Stimulated activated naive CD8-positive, alpha-beta T cell treated with anti-CD3 and anti-CD28 coated beads, Interleukin-15, amount 100 ng/mL, for 72 hours (primary cell): ENCODE measurements at regions not wholly inside any gene's neighbourhood (a gene's known extent, or its start where the extent isn't known, plus 50 kb on each side); places are given as distances from the start of the nearest gene placed in this dataset.
"Not testable (repeated sequence)": the region's sequence is repeated elsewhere in the genome, so short reads cannot be mapped to it uniquely, and the experiment has no call there.

ENCODE experiments used
- ATAC-seq: fragments of 150-1000 bp; cut with Tn5 transposase; 2 replicates; pipeline ENCODE4 v1.10.0; 2021; ENCODE audit warnings: mild to moderate bottlenecking, moderate library complexity
- DNase-seq, 2 donors: peaks; one replicate each; pipeline ENCODE4 v3.0.0; 2021 to 2022
- H3K27ac Mint-ChIP-seq, 2 donors: one replicate each; pipeline ENCODE4 v1.8.0; 2022; ENCODE audit warnings: mild to moderate bottlenecking in 2 of 2, mixed read lengths in 2 of 2, moderate library complexity in 2 of 2
- H3K27me3 Mint-ChIP-seq: one replicate; pipeline ENCODE4 v1.8.0; 2022; ENCODE audit warnings: mixed read lengths
- H3K4me1 Mint-ChIP-seq: one replicate; pipeline ENCODE4 v1.8.0; 2022; ENCODE audit warnings: mild to moderate bottlenecking, mixed read lengths
- H3K4me3 Mint-ChIP-seq, 2 donors: one replicate each; pipeline ENCODE4 v1.8.0; 2022; ENCODE audit warnings: mild to moderate bottlenecking in 2 of 2, mixed read lengths in 2 of 2, moderate library complexity in 1 of 2
- H3K9me3 Mint-ChIP-seq, 2 donors: one replicate each; pipeline ENCODE4 v1.8.0; 2022; ENCODE audit warnings: mixed read lengths in 2 of 2

DNA sequence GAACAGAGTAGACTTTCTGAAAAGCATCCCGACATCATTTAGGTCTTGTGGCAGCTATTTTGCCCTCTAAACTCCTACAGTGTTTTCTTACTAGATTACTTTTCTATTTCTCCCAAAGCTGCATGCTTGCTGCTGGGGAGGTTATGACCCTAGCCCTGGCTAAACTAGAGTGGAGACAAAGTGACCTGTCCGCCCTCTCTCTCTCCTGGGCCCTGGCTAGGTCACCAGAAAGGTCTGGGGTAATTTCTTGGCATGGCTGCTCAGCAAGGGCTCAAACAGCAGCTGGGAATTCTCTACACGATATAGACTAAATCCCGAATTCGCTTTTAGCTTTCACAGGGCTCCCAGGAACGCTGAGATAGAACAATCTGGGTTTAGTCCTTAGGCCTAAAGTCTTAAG lies 84.5 kb upstream of the KCNE2 start:
- Mint-ChIP-seq H3K27me3 (peaks cover 13% of the 10 kb centered on the region), H3K9me3 (peaks cover 7 to 8% of the 10 kb centered on the region in 2 donors), H3K4me3 (no peak overlapping the region), H3K4me1 (peaks cover 7% of the 10 kb centered on the region), H3K27ac (no peak overlapping the region)
- no peak for ATAC-seq
- DNase-seq = no peak

DNA sequence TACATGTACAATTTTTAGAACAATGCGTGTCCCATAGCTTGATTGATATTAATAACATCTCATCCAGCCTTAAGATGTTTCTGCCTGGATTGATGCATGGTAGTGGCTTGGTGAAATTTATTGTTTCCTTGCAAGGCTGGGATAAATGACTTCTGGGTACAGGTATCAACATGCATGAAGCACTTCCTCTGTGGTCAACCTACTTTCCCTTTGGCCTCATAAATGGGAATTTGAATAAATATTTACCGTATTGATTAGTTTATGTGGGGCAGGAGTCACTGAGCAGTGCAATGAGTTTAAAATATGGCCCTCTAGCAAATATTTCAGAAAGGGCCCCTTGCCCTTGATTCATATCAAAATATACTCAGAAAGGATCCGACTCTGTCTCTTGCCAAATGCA lies 83.9 kb upstream of the KCNE2 start:
- H3K9me3 Mint-ChIP-seq = peaks cover 7 to 8% of the 10 kb centered on the region in 2 donors
- H3K27me3 Mint-ChIP-seq = peaks cover 13% of the 10 kb centered on the region
- DNase-seq = no peak
- no peak for ATAC-seq
- H3K4me1 Mint-ChIP-seq = peaks cover 7% of the 10 kb centered on the region
- no peak overlapping the region for H3K4me3 Mint-ChIP-seq
- H3K27ac Mint-ChIP-seq = no peak overlapping the region

DNA sequence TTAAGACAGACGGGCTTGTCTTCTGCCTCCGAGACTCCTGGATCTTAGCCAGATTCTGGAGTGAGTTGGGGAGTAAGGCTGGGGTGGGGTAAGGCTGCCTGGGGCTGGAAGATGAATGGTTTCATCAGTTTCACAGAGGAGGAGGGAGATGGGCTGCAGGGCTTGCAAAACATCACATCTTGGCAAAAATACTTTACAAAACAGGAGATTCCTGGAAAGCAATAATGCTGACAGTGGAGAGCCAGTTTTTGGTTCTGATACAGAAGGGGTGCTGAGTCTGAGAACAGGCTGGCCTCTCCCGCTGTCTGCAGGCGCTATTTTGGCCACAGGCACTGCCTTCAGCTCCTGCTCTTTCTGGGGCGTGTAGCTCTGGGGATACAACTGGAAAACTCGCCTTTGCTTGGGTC lies 83.4 kb upstream of the KCNE2 start:
- no peak for DNase-seq

DNA sequence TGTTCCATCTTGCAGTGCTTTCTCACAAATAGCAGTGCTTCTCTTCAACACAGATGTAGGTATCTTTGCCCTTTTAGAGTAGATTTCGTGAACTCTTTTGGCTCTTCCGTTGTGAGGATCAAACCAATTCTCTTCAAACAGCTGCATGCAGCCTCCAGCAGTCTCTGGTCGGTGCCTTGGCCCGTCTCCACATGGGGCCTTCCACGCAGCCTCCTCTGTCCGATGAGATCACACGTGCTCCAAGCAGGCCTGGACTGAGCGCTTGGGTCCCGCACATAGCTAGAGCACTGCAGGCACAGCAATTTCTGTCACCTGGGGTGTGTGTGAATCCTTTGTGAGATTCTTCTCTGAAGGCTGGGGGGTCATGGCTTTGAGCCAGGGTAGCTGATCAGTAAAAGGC lies 82.8 kb upstream of the KCNE2 start:
- no peak for ATAC-seq
- no peak for DNase-seq
- no peak overlapping the region for H3K27ac Mint-ChIP-seq
- H3K9me3 Mint-ChIP-seq = peaks cover 7 to 8% of the 10 kb centered on the region in 2 donors
- H3K4me1 Mint-ChIP-seq = peaks cover 7% of the 10 kb centered on the region
- peaks cover 13% of the 10 kb centered on the region for H3K27me3 Mint-ChIP-seq
- no peak overlapping the region for H3K4me3 Mint-ChIP-seq

More for the DNA sequence above, 83.4 kb upstream of the KCNE2 start:
- H3K4me1 Mint-ChIP-seq = peaks cover 7% of the 10 kb centered on the region
- peaks cover 7 to 8% of the 10 kb centered on the region in 2 donors for H3K9me3 Mint-ChIP-seq
- no peak for ATAC-seq
- H3K27ac Mint-ChIP-seq = peak overlapping the region in 1 of 2 donors; percentile 36
- H3K27me3 Mint-ChIP-seq = peaks cover 13% of the 10 kb centered on the region
- H3K4me3 Mint-ChIP-seq = no peak overlapping the region

DNA sequence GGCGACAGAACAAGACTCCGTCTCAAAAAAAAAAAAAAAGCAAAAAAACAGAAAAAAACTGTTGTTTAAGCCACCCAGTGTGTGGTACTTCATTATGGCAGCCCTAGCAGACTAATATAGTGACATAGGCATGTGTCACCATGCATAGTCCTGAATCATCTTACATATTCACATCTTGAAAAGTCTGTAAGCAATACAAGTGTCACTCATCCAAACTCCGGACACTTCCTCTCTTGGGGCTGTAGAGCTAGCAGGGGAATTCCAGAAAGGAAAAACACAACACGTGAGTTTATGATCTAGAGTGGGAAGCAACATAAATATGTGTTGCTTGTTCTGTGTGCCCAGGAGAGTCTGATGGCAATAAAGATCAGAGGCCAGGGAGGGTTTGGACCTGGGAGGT lies 81.6 kb upstream of the KCNE2 start:
- H3K9me3 Mint-ChIP-seq = peaks cover 9 to 10% of the 10 kb centered on the region in 2 donors
- peak overlapping the region; percentile 51 to 87 for H3K27ac Mint-ChIP-seq
- H3K4me3 Mint-ChIP-seq = no peak overlapping the region
- ATAC-seq (no peak), DNase-seq (no peak)
- H3K4me1 Mint-ChIP-seq = no peaks in the 10 kb centered on the region
- peaks cover 3% of the 10 kb centered on the region for H3K27me3 Mint-ChIP-seq

DNA sequence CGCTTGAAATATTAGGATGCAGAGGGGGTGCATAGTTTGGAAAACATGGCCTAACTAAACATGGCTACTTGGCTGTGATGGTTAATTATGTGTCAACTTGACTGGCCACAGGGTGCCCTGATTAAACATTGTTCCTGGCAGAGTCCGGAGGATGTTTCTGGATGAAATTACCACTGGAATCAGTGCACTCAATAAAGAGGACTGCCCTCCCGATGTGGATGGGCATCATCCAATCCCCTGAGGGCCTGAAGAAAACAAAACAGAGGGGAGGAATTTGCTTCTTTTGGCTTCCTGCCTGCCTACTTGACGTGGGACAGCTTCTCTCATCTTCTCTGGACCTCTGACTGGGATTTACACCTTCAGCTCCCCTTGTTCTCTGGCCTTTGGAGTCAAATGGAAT lies 79.1 kb upstream of the KCNE2 start:
- H3K9me3 Mint-ChIP-seq = peaks cover 24 to 32% of the 10 kb centered on the region in 2 donors
- H3K4me3 Mint-ChIP-seq = no peak overlapping the region
- H3K27ac Mint-ChIP-seq = no peak overlapping the region
- no peaks in the 10 kb centered on the region for H3K4me1 Mint-ChIP-seq
- DNase-seq (no peak), ATAC-seq (no peak)
- H3K27me3 Mint-ChIP-seq = no peaks in the 10 kb centered on the region

DNA sequence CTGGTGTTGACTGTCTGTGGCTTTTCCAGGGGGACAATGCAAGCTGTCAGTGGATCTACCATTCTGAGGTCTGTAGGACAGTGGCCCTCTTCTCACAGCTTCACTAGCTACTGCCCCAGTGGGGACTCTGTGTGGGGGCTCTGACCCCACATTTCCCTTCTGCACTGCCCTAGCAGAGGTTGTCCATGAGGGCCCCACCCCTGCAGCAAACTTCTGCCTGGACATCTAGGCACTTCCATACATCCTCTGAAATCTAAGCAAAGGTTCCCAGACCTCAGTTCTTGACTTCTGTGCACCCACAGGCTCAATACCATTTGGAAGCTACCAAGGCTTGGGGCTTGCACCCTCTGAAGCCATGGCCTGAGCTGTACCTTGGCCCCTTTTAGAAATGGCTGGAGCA lies 75.8 kb upstream of the KCNE2 start:
- DNase-seq, ATAC-seq, H3K4me1 Mint-ChIP-seq, H3K27ac Mint-ChIP-seq, H3K4me3 Mint-ChIP-seq, H3K27me3 Mint-ChIP-seq: not testable (repeated sequence)
- H3K9me3 Mint-ChIP-seq = peaks cover 29 to 32% of the 10 kb centered on the region in 2 donors

DNA sequence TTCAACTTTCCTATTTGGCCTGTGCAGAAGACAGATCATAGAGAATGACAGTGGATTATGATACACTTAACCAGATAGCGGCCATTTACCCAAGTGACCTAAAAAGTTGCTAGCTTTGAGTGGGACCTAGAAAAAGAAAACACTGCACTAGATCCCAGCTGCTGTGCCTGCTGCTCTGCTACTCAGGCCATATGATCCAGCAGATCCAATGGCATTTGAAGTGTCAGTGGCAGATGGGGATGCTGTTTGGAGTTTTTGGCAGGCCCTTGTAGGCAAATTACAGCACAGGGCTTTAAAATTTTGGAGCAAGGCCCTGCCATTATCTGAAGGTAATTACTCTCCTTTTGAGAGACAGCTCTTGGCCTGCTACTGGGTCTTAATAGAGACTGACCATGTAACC lies 74.0 kb upstream of the KCNE2 start:
- no peak for ATAC-seq
- H3K4me1 Mint-ChIP-seq = no peaks in the 10 kb centered on the region
- DNase-seq = no peak
- H3K27ac Mint-ChIP-seq = no peak overlapping the region
- no peak overlapping the region for H3K4me3 Mint-ChIP-seq
- no peaks in the 10 kb centered on the region for H3K27me3 Mint-ChIP-seq
- peaks cover 29 to 32% of the 10 kb centered on the region in 2 donors for H3K9me3 Mint-ChIP-seq

DNA sequence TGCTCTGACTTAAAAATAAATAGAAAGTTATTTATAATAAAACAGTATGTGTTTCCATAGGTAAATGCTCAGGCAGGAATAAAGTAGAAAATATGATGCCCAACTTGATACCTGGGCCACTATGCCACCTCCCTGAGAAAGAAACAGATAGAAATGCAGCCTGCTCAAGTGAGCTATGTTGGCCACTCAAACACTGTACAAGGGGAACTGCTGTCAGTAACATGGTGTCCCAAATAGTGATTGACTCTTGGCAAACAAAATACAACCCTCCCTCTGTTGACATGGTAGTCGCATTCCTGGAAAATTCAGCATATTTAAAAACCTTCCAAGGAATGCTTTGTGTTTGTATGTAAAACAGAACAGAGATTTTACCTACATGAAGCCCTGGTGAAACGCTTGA lies 66.9 kb upstream of the KCNE2 start:
- ATAC-seq = no peak
- no peaks in the 10 kb centered on the region for H3K4me1 Mint-ChIP-seq

DNA sequence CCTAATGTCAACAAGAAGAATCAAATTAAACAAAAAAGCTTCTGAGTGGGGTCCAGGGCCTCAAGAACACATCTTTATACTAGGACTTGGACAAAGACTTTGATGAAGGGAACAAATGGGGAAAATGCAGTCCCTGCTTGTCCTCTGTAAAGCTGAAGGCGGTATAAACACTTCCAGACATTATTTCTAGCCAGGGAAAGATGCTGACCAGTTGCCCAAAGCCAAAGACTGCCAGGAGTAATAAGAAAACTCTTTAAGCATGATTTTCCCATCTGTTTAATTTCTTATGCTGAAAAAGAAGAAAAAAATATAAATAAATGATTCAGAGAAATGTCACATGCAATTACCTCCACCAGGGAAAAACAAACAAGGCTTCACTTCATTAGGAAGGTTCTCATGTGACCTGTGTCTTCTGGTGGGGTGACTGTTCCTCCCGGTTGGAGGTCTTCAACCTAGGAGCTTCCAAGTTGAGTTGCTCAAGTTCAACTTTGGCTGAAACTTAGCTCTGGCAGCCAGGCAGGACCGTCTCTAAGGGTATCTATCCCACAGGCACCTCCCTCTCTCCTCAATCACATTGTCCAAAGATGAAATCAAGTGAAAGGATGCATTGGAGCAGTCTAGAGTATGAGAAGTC lies 65.2 kb upstream of the KCNE2 start:
- DNase-seq (no peak), ATAC-seq (no peak)
- Mint-ChIP-seq H3K27me3 (no peaks in the 10 kb centered on the region), H3K9me3 (peaks cover 8 to 15% of the 10 kb centered on the region in 2 donors), H3K27ac (no peak overlapping the region), H3K4me3 (no peak overlapping the region), H3K4me1 (no peaks in the 10 kb centered on the region)

More for the DNA sequence above, 66.9 kb upstream of the KCNE2 start:
- DNase-seq = no peak
- Mint-ChIP-seq H3K27me3 (no peaks in the 10 kb centered on the region), H3K9me3 (peaks cover 13 to 15% of the 10 kb centered on the region in 2 donors), H3K4me3 (no peak overlapping the region), H3K27ac (no peak overlapping the region)

DNA sequence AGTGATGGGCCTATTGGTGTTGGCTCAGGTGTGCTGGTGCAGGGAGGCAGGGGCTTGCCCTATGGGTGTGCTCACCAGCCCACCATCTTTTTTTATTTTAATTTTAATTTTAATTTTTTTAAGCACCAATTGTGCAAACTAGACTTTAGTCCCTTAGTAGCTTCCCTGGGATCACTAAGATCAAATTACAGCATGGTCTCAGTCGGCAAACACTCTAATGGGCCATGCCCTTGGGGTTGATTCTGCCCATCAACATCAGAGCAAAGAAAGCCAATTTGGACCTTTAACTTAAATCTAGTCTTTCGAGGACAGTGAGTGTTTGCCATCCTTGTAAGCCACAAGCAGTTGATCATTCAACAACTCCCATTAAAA lies 64.7 kb upstream of the KCNE2 start:
- no peak overlapping the region for H3K27ac Mint-ChIP-seq
- DNase-seq (no peak), ATAC-seq (no peak)
- peaks cover 8 to 15% of the 10 kb centered on the region in 2 donors for H3K9me3 Mint-ChIP-seq
- no peaks in the 10 kb centered on the region for H3K4me1 Mint-ChIP-seq
- H3K4me3 Mint-ChIP-seq = no peak overlapping the region
- no peaks in the 10 kb centered on the region for H3K27me3 Mint-ChIP-seq

DNA sequence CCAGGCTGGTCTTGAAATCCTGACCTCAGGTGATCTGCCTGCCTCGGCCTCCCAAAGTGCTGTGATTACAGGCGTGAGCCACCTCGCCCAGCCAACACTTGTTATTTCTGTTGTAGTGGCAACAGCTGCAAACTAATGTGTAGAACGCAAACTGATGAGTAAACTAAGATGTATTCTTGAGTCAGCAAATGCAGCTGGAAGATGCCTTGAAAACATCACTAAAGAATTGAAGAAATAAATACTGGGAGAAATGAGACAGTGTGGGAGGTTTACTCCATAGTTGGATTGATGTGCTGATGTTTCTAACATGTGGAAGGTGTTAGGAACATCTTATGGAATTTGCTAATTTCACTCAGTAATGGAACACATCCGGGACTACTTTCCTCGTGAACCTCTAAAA lies 61.3 kb upstream of the KCNE2 start:
- DNase-seq (no peak), ATAC-seq (no peak)
- peaks cover 8 to 15% of the 10 kb centered on the region in 2 donors for H3K9me3 Mint-ChIP-seq
- H3K4me3 Mint-ChIP-seq = no peak overlapping the region
- no peak overlapping the region for H3K27ac Mint-ChIP-seq
- no peaks in the 10 kb centered on the region for H3K4me1 Mint-ChIP-seq
- no peaks in the 10 kb centered on the region for H3K27me3 Mint-ChIP-seq

DNA sequence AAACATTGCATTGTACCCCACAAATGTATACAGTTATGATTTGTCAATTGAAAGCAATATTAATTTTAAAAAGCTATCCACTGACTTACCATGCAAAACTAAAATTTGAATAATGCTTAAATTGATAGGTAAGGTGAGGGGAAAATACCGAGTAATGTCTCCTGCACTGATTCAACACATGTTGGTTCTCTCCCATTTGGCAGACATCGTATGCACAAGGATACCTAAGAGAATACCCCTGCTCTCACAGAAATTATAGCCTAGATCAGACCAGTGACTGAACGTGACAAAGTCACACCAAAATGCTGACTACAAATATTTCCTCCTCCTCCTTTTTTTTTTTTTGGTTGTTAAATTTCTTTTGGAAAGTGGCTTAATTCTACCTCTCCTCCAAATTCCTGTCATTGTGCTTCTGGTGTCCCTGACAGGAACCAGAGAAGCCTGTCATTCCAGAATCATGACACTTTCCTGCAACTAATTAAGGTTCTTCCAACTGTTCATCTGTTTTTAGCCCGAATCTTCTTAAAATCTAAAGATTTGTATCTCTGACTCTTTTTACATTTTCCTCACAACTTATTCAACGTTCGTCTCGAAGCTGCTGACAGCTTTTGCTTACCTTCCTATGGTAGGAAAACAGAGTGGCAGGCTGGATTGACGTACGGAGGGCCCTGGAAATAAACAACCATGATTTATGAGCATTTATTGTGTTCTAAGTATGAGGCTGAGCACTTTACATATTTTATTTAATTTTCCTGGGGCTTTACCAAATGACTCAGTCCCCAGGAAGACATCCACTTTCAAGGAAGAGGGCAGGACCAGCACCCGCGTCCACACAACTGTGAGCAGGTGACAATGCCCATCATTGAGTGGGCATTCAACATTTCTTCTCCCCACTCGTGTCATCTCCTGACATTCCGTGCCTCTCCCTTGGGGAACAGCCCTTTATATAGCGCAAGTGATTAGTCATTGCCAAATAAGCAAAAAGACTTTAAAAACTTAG lies 57.9 kb upstream of the KCNE2 start:
- ATAC-seq (no peak), DNase-seq (no peak)
- Mint-ChIP-seq H3K27me3 (no peaks in the 10 kb centered on the region), H3K4me3 (no peak overlapping the region), H3K4me1 (no peaks in the 10 kb centered on the region), H3K27ac (no peak overlapping the region), H3K9me3 (peaks cover under 1 to 3% of the 10 kb centered on the region in 2 donors)

DNA sequence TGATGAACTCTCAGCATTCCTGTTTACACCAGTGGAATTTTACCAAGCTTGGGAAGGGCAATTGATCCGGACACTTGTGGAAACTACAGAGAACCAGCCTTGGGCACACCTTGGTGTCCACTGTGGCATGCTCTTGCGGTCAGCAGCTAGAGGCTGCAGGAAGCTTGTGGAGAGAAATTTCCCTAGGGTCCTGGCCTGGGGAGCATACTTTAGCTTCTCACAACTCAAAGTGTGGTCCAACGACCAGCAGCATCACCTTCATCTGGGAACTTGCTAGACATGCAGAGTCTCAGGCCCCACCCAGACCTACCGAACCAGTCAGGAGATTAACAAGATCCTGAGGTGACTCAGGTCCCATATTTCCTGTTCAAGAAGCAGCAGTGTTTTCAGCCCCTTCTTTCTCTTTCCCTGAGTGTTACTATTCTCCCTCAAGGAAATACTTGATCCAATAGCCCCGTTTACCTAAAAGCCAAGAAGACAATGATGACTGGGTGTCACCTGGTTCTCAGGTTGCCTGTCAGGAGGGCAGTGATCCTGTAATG lies 55.7 kb upstream of the KCNE2 start:
- H3K4me1 Mint-ChIP-seq = no peaks in the 10 kb centered on the region
- no peak overlapping the region for H3K4me3 Mint-ChIP-seq
- no peak for ATAC-seq
- DNase-seq = no peak
- H3K27ac Mint-ChIP-seq = no peak overlapping the region
- H3K27me3 Mint-ChIP-seq = no peaks in the 10 kb centered on the region
- H3K9me3 Mint-ChIP-seq = no peaks in the 10 kb centered on the region

DNA sequence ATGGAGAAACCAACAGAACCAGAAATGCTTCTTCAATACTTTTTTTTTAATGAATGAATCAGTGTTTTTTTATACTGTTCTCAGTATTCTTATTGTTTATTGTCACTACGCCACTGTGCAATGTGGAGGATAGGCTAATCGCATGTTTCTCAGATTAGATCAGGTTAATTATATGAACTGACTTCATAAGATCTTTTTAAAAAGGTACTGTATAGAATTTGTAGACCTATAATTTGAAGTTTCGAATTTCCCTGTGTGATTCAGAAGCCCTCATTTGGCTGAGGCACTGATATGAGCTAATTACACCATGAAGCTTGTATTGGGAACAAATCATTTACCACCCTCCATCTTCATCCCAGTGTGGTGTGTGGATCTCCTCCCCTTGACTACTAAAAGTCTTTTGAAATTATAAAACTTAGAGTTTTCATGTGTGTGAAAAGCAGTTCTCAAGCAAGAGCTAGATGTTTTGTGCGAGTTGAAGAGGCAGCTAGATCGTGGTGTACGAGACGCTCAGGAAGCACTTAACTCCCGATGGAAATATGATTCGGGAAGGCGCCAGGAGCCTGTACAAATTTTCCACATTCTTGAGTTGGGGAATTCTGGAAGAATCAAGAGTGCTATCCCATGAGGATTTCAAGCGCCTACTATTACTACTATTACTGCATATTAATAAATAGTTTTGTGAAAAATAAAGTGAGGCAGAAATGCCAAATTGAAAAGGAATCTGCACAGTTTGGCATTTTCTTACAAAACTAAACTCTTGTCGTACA lies 52.1 kb upstream of the KCNE2 start:
- DNase-seq (no peak), ATAC-seq (no peak)
- Mint-ChIP-seq H3K27me3 (peaks cover 10% of the 10 kb centered on the region), H3K4me3 (no peak overlapping the region), H3K9me3 (no peaks in the 10 kb centered on the region), H3K27ac (no peak overlapping the region), H3K4me1 (no peaks in the 10 kb centered on the region)
